ACC112 (cell line): ENCODE measurements at regions not wholly inside any gene's neighbourhood (a gene's known extent, or its start where the extent isn't known, plus 50 kb on each side); places are given as distances from the start of the nearest gene placed in this dataset.

Source experiments
- H2AFZ ChIP-seq: fragments of 200-600 bp; sonication (generic); one replicate; pipeline ENCODE4 v1.6.0; 2017; ENCODE audit warnings: antibody characterized with exemption, low read length; ENCODE audit not compliant: unreplicated experiment
- H3K27ac ChIP-seq: fragments of 200-600 bp; sonication (generic); 2 replicates; pipeline ENCODE4 v1.5.1; 2014; ENCODE audit warnings: low read depth, mild to moderate bottlenecking, antibody characterized with exemption, low read length, moderate library complexity
- H3K27me3 ChIP-seq: fragments of 200-600 bp; sonication (generic); 2 replicates; pipeline ENCODE4 v1.6.1; 2014; ENCODE audit warnings: mild to moderate bottlenecking, antibody characterized with exemption, low read length, moderate library complexity, mixed read lengths; ENCODE audit not compliant: insufficient read depth
- H3K36me3 ChIP-seq: fragments of 200-600 bp; sonication (generic); 2 replicates; pipeline ENCODE4 v1.6.1; 2016; ENCODE audit warnings: mild to moderate bottlenecking, antibody characterized with exemption, low read length, moderate library complexity, mixed read lengths; ENCODE audit not compliant: insufficient read depth
- H3K4me1 ChIP-seq: fragments of 200-600 bp; sonication (generic); one replicate; pipeline ENCODE4 v1.6.1; 2016; ENCODE audit warnings: low read length, mixed read lengths; ENCODE audit not compliant: insufficient read depth, unreplicated experiment, control insufficient read depth
- H3K4me3 ChIP-seq: fragments of 200-600 bp; sonication (generic); 2 replicates; pipeline ENCODE4 v1.5.1; 2014; ENCODE audit warnings: mild to moderate bottlenecking, low read depth, low read length
- H3K79me2 ChIP-seq: fragments of 200-600 bp; sonication (generic); one replicate; pipeline ENCODE4 v1.6.0; 2016; ENCODE audit warnings: low read length; ENCODE audit not compliant: control insufficient read depth, unreplicated experiment, insufficient read depth

GRCh38 chr5:5906778-5907177, 471.6 kb downstream of the MED10 start:
- H3K27ac ChIP-seq = no peak overlapping the region
- H3K27me3 ChIP-seq = no peaks in the 10 kb centered on the region
- no peak overlapping the region for H2AFZ ChIP-seq
- H3K79me2 ChIP-seq = no peaks in the 10 kb centered on the region
- H3K4me3 ChIP-seq = no peak overlapping the region
- no peaks in the 10 kb centered on the region for H3K36me3 ChIP-seq
- H3K4me1 ChIP-seq = no peaks in the 10 kb centered on the region

- H3K27me3 ChIP-seq = no peaks in the 10 kb centered on the region
- no peaks in the 10 kb centered on the region for H3K36me3 ChIP-seq
- H2AFZ ChIP-seq = no peak overlapping the region
- H3K4me1 ChIP-seq = no peaks in the 10 kb centered on the region
- no peak overlapping the region for H3K27ac ChIP-seq
- no peak overlapping the region for H3K4me3 ChIP-seq
- H3K79me2 ChIP-seq = no peaks in the 10 kb centered on the region
Observed at GRCh38 chr5:5905186-5905585, 473.2 kb downstream of the MED10 start.

- Histone ChIP-seq H2AFZ (no peak overlapping the region), H3K27me3 (no peaks in the 10 kb centered on the region), H3K4me1 (no peaks in the 10 kb centered on the region), H3K27ac (no peak overlapping the region), H3K36me3 (no peaks in the 10 kb centered on the region), H3K79me2 (no peaks in the 10 kb centered on the region), H3K4me3 (no peak overlapping the region)
Observed at GRCh38 chr5:5904113-5904512, 474.2 kb downstream of the MED10 start.

- Histone ChIP-seq H3K27ac (no peak overlapping the region), H3K36me3 (no peaks in the 10 kb centered on the region), H3K4me1 (no peaks in the 10 kb centered on the region), H3K79me2 (no peaks in the 10 kb centered on the region), H3K4me3 (no peak overlapping the region), H3K27me3 (no peaks in the 10 kb centered on the region), H2AFZ (no peak overlapping the region)
Observed at GRCh38 chr5:5902678-5903646, 475.4 kb downstream of the MED10 start.

- no peaks in the 10 kb centered on the region for H3K36me3 ChIP-seq
- no peak overlapping the region for H2AFZ ChIP-seq
- no peaks in the 10 kb centered on the region for H3K27me3 ChIP-seq
- H3K4me1 ChIP-seq = no peaks in the 10 kb centered on the region
- no peak overlapping the region for H3K4me3 ChIP-seq
- H3K27ac ChIP-seq = no peak overlapping the region
- no peaks in the 10 kb centered on the region for H3K79me2 ChIP-seq
Observed at GRCh38 chr5:5900350-5900749, 477.9 kb downstream of the ICE1 start.

GRCh38 chr5:5899716-5900115, 477.2 kb downstream of the ICE1 start:
- Histone ChIP-seq H3K4me3 (no peak overlapping the region), H3K27ac (no peak overlapping the region), H3K79me2 (no peaks in the 10 kb centered on the region), H3K27me3 (no peaks in the 10 kb centered on the region), H2AFZ (no peak overlapping the region), H3K36me3 (no peaks in the 10 kb centered on the region), H3K4me1 (no peaks in the 10 kb centered on the region)

GRCh38 chr5:5888284-5888683, 465.8 kb downstream of the ICE1 start:
- Histone ChIP-seq H3K36me3 (no peaks in the 10 kb centered on the region), H3K27ac (no peak overlapping the region), H3K79me2 (no peaks in the 10 kb centered on the region), H2AFZ (no peak overlapping the region), H3K4me1 (no peaks in the 10 kb centered on the region), H3K4me3 (no peak overlapping the region), H3K27me3 (no peaks in the 10 kb centered on the region)

GRCh38 chr5:5887833-5888232, 465.4 kb downstream of the ICE1 start:
- H3K27me3 ChIP-seq = no peaks in the 10 kb centered on the region
- H3K4me1 ChIP-seq = no peaks in the 10 kb centered on the region
- no peaks in the 10 kb centered on the region for H3K79me2 ChIP-seq
- H3K4me3 ChIP-seq = no peak overlapping the region
- no peak overlapping the region for H3K27ac ChIP-seq
- H3K36me3 ChIP-seq = no peaks in the 10 kb centered on the region
- H2AFZ ChIP-seq = no peak overlapping the region

GRCh38 chr5:5886812-5887486, 464.5 kb downstream of the ICE1 start:
- Histone ChIP-seq H3K4me3 (no peak overlapping the region), H3K36me3 (no peaks in the 10 kb centered on the region), H3K27ac (no peak overlapping the region), H3K79me2 (no peaks in the 10 kb centered on the region), H3K4me1 (no peaks in the 10 kb centered on the region), H3K27me3 (no peaks in the 10 kb centered on the region), H2AFZ (no peak overlapping the region)

- Histone ChIP-seq H3K4me1 (no peaks in the 10 kb centered on the region), H2AFZ (no peak overlapping the region), H3K4me3 (no peak overlapping the region), H3K79me2 (no peaks in the 10 kb centered on the region), H3K36me3 (no peaks in the 10 kb centered on the region), H3K27me3 (no peaks in the 10 kb centered on the region), H3K27ac (no peak overlapping the region)
Observed at GRCh38 chr5:5886353-5886752, 463.9 kb downstream of the ICE1 start.

GRCh38 chr5:5885782-5886181, 463.3 kb downstream of the ICE1 start:
- Histone ChIP-seq H3K27me3 (no peaks in the 10 kb centered on the region), H3K27ac (no peak overlapping the region), H3K4me1 (no peaks in the 10 kb centered on the region), H3K36me3 (no peaks in the 10 kb centered on the region), H3K4me3 (no peak overlapping the region), H2AFZ (no peak overlapping the region), H3K79me2 (no peaks in the 10 kb centered on the region)
